IMR-90 (cell line): ENCODE measurements at regions not wholly inside any gene's neighbourhood (a gene's known extent, or its start where the extent isn't known, plus 50 kb on each side); places are given as distances from the start of the nearest gene placed in this dataset.

Experiments
- CHD1 ChIP-seq: IDR thresholded peaks from 2 replicates; pipeline ENCODE4 v1.6.1; 2012; ENCODE audit warnings: low read depth, low read length, improper control_type of control experiment
- FOS ChIP-seq: fragments of 150-350 bp; IDR thresholded peaks from 2 replicates; pipeline ENCODE4 v1.6.1; 2016; ENCODE audit warnings: low read depth, low read length
- MXI1 ChIP-seq: IDR thresholded peaks from 2 replicates; pipeline ENCODE4 v1.6.1; 2012; ENCODE audit warnings: low read depth, mild to moderate bottlenecking, low read length, moderate library complexity, borderline replicate concordance
- NFE2L2 ChIP-seq: fragments of 150-350 bp; IDR thresholded peaks from 2 replicates; pipeline ENCODE4 v1.6.1; 2016; ENCODE audit warnings: low read depth, mild to moderate bottlenecking, low read length
- POLR2A ChIP-seq: IDR thresholded peaks from 2 replicates; pipeline ENCODE4 v1.6.1; 2012; ENCODE audit warnings: mild to moderate bottlenecking, low read depth, low read length
- RAD21 ChIP-seq: IDR thresholded peaks from 2 replicates; pipeline ENCODE4 v1.6.1; 2012; ENCODE audit warnings: low read length, improper control_type of control experiment
- RCOR1 ChIP-seq: IDR thresholded peaks from 2 replicates; pipeline ENCODE4 v1.6.1; 2012; ENCODE audit warnings: mild to moderate bottlenecking, low read length, improper control_type of control experiment; ENCODE audit not compliant: insufficient replicate concordance
- RFX5 ChIP-seq: IDR thresholded peaks from 2 replicates; pipeline ENCODE4 v1.8.0; 2012; ENCODE audit warnings: low read depth, mild to moderate bottlenecking, low read length, moderate library complexity
- TF ChIP-seq, protein P1 (sequence below): conservative IDR thresholded peaks from 2 replicates; pipeline ENCODE4 v1.5.1; 2012; ENCODE audit warnings: mild to moderate bottlenecking, low read depth, low read length, improper control_type of control experiment

DNA sequence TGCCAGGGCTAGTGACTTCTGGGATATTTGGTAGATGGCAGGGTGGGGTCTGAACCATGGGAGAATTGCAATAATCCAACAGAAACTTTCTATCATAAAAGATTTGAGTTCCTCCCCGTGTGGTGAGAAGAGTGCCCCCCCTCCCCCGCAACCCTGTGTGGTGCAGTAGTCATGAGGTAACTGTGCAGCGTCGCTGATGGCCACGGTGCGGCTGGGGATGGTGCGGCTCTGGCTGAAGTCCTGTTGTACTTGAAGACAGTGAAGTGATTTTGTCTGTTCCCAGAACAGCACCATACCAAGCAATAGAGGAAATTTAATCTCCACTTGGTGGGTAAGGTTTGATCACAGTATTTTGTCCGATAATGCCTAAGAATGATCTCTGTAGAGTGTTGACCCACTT, 654.8 kb upstream of the POU3F2 start:
- TF ChIP-seq, protein P1, sequence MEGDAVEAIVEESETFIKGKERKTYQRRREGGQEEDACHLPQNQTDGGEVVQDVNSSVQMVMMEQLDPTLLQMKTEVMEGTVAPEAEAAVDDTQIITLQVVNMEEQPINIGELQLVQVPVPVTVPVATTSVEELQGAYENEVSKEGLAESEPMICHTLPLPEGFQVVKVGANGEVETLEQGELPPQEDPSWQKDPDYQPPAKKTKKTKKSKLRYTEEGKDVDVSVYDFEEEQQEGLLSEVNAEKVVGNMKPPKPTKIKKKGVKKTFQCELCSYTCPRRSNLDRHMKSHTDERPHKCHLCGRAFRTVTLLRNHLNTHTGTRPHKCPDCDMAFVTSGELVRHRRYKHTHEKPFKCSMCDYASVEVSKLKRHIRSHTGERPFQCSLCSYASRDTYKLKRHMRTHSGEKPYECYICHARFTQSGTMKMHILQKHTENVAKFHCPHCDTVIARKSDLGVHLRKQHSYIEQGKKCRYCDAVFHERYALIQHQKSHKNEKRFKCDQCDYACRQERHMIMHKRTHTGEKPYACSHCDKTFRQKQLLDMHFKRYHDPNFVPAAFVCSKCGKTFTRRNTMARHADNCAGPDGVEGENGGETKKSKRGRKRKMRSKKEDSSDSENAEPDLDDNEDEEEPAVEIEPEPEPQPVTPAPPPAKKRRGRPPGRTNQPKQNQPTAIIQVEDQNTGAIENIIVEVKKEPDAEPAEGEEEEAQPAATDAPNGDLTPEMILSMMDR: no peak
- no peak for TF ChIP-seq POLR2A
- TF ChIP-seq RAD21: no peak
- TF ChIP-seq NFE2L2: no peak
- no peak for TF ChIP-seq RFX5
- TF ChIP-seq FOS: no peak
- no peak for TF ChIP-seq CHD1
- no peak for TF ChIP-seq RCOR1
- no peak for TF ChIP-seq MXI1
